ENCODE measurements at regions not wholly inside any gene's neighbourhood (a gene's known extent, or its start where the extent isn't known, plus 50 kb on each side); places are given as distances from the start of the nearest gene placed in this dataset.
A peak's percentile ranks its signal among the peaks of the same experiment; 100 is the strongest.

DNA sequence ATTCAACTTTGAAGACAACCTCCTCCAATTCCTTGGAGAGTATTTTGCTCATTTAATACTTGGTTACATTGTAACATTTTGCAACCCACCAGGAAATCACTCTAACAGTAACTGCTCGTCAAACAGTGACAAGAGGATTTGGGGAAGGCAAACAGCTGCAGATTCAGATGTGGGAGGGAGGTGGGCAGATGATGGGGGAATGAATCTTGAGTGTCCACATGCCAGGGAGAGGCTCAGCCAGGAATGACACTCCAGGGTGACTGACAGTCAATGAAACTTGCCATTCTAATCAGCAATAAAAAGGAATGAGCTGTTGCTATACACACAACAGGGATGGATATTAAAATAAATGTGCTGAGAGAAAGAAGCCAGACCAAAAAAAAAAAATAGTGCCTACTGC, 97.7 kb upstream of the ANKRD55 start:
- CTCF ChIA-PET = interaction anchor here (1.9 to 2.0 kb wide), 2 partner anchors 66 to 508 kb away, joined by 4 to 6 read pairs; no protein-coding TSS in a partner anchor
- Mint-ChIP-seq H3K27ac (peak overlapping the region; percentile 91), H3K9me3 (peaks cover 20% of the 10 kb centered on the region), H3K4me1 (ENCODE audit: low read depth) (peaks cover 60% of the 10 kb centered on the region), H3K36me3 (peaks cover 12% of the 10 kb centered on the region), H3K27me3 (no peaks in the 10 kb centered on the region), H3K4me3 (no peak overlapping the region)
- no peak for DNase-seq
- POLR2A ChIA-PET = interaction anchor here (0.7 to 1.0 kb wide), 2 partner anchors 21 to 336 kb away, joined by 3 read pairs; no protein-coding TSS in a partner anchor
- intact Hi-C loops (cut with micrococcal nuclease) = no loop called here

DNA sequence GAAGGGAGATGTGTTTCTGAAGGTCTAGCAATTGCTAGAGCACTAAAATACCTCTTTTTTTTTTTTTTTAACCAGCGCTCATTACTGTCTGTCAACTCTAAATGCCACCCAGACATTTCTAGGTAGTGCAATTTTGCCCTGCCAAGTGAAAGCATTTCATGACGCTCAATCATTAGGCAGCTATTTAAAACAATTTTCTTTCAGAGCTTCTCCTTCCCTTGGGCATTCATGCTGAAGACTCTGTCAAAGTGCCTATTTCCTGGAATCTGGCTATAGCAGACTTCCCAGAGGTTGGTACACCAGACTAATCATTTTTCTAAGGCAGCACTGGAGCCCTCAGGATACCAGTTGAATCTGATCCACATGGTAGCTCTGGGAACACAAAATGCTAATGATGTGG, 97.0 kb upstream of the ANKRD55 start:
- Mint-ChIP-seq H3K27me3 (no peaks in the 10 kb centered on the region), H3K36me3 (peaks cover 8% of the 10 kb centered on the region), H3K4me3 (peak overlapping the region; percentile 36), H3K9me3 (peaks cover 13% of the 10 kb centered on the region), H3K4me1 (ENCODE audit: low read depth) (peaks cover 65% of the 10 kb centered on the region), H3K27ac (peak overlapping the region; percentile 91)
- intact Hi-C loops (cut with micrococcal nuclease) = no loop called here
- CTCF ChIA-PET = interaction anchor here (0.8 to 2.0 kb wide), 5 partner anchors 21 to 508 kb away, joined by 3 to 8 read pairs (median 4); no protein-coding TSS in a partner anchor
- no peak for DNase-seq
- POLR2A ChIA-PET = interaction anchor here (0.7 to 3.0 kb wide), 6 partner anchors 9 to 336 kb away, joined by 3 to 14 read pairs (median 7); no protein-coding TSS in a partner anchor

DNA sequence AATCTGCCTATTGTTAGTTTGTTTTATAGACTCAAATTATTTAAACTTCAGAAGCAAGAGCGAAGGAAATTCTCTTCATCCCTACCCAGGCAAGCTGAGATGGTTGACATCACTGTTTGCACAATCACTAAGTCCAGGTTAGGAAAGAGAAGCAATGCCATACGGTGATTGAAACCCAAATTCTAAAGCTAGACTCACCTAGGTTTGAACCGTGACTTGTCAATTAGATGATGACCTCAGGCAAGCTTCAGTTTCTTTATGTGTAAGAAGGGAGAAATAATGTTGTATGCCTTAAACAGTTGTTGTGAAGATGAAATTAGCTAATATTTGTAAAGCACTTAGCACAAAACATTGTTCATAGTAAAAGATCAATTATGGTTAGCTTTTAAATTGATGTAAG, 96.5 kb upstream of the ANKRD55 start:
- DNase-seq = no peak
- peak overlapping the region; percentile 91 for H3K27ac Mint-ChIP-seq
- POLR2A ChIA-PET = interaction anchor here (0.5 to 3.0 kb wide), 11 partner anchors 9 to 846 kb away, joined by 3 to 14 read pairs (median 6); partner anchors contain the start of gene IL6ST
- no peak overlapping the region for H3K4me3 Mint-ChIP-seq
- peaks cover 4% of the 10 kb centered on the region for H3K36me3 Mint-ChIP-seq
- peaks cover 8% of the 10 kb centered on the region for H3K9me3 Mint-ChIP-seq
- intact Hi-C loops (cut with micrococcal nuclease) = loop anchor here (1.0 to 10.0 kb wide), 17 partner anchors 16 to 848 kb away; partner anchors contain the start of genes IL6ST, MAP3K1 and SETD9
- peaks cover 70% of the 10 kb centered on the region for H3K4me1 Mint-ChIP-seq (ENCODE audit: low read depth)
- H3K27me3 Mint-ChIP-seq = no peaks in the 10 kb centered on the region
- CTCF ChIA-PET = interaction anchor here (0.8 to 2.0 kb wide), 5 partner anchors 22 to 509 kb away, joined by 3 to 8 read pairs (median 4); no protein-coding TSS in a partner anchor

DNA sequence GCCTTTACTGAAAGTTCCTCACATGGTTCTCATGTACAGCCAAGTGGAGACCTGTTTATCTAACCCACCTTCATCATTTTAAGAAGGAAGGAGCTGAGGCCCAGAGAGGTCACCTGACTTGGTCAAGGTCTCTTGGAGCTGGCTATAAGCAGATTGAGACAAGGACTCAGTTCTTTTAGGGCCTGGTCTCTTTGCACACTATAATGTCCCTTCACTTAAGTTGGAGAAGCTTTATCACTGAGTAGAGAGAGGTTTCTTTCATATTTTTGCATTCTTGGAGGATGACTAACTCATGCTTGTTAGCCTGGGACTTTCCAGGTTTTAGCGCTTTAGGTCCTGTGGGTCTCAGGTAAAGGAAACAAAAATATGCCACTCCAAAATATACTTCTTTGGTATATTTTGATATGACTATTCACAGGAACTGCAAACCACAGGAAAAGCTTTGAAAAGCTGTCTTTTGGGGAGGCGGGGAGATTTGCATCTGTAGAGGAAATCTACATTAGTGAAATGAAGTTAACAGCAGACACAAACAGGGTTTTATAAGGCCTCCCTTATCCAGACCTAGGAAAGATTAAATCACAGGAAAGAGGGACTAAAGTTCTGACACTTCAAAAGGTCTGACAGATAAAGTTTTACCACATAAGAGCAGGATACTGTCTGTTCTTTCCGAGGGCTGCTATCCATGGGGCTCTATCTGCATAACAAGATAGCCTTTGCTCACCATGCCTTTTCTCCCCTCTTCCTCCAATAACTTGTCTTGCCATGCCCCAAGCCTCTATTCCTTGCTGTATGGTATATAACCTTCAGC, 95.8 kb upstream of the ANKRD55 start:
- peaks cover 70% of the 10 kb centered on the region for H3K4me1 Mint-ChIP-seq (ENCODE audit: low read depth)
- H3K27me3 Mint-ChIP-seq = no peaks in the 10 kb centered on the region
- H3K27ac Mint-ChIP-seq = peak overlapping the region; percentile 91
- peaks cover 1% of the 10 kb centered on the region for H3K36me3 Mint-ChIP-seq
- peak; percentile 72 for DNase-seq
- intact Hi-C loops (cut with micrococcal nuclease) = loop anchor here (1.0 to 10.0 kb wide), 19 partner anchors 16 to 848 kb away; partner anchors contain the start of genes IL6ST, MAP3K1 and SETD9
- H3K4me3 Mint-ChIP-seq = peak overlapping the region; percentile 6
- peaks cover 2% of the 10 kb centered on the region for H3K9me3 Mint-ChIP-seq
- ChIA-PET CTCF (interaction anchor here (0.6 to 3.1 kb wide), 10 partner anchors 11 to 509 kb away, joined by 3 to 16 read pairs (median 4); no protein-coding TSS in a partner anchor), POLR2A (interaction anchor here (0.5 to 3.0 kb wide), 14 partner anchors 8 to 847 kb away, joined by 3 to 14 read pairs (median 4); partner anchors contain the start of gene IL6ST)

DNA sequence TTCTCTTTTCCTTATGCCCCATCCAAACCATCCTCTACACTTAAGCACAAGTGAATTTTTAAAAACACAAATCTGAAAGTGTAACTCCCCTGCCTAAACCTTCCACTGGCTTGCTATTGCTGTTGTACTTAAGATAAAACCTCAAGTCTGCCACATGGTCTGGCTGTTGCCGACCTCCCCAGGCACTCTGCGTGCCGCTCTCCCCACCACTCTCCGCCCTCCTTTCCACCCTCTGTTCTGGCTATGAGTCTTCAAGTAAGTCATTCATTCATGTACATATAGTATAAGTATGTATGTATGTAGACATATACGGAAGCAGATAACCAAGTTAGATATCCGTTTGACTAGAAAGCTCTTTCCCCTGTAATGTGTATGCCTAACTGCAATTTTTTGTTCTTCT, 94.7 kb upstream of the ANKRD55 start:
- POLR2A ChIA-PET = interaction anchor here (0.6 to 3.0 kb wide), 12 partner anchors 14 to 510 kb away, joined by 3 to 14 read pairs (median 4); partner anchors contain the start of gene IL6ST
- peaks cover 78% of the 10 kb centered on the region for H3K4me1 Mint-ChIP-seq (ENCODE audit: low read depth)
- CTCF ChIA-PET = interaction anchor here (0.9 to 3.1 kb wide), 5 partner anchors 10 to 510 kb away, joined by 3 to 16 read pairs (median 4); no protein-coding TSS in a partner anchor
- peak overlapping the region; percentile 91 for H3K27ac Mint-ChIP-seq
- DNase-seq = peak; percentile 93
- intact Hi-C loops (cut with micrococcal nuclease) = loop anchor here (1.0 to 10.0 kb wide), 16 partner anchors 57 to 849 kb away; partner anchors contain the start of genes IL6ST, MAP3K1 and SETD9
- H3K36me3 Mint-ChIP-seq = no peaks in the 10 kb centered on the region
- no peaks in the 10 kb centered on the region for H3K9me3 Mint-ChIP-seq
- peak overlapping the region; percentile 46 for H3K4me3 Mint-ChIP-seq
- no peaks in the 10 kb centered on the region for H3K27me3 Mint-ChIP-seq

DNA sequence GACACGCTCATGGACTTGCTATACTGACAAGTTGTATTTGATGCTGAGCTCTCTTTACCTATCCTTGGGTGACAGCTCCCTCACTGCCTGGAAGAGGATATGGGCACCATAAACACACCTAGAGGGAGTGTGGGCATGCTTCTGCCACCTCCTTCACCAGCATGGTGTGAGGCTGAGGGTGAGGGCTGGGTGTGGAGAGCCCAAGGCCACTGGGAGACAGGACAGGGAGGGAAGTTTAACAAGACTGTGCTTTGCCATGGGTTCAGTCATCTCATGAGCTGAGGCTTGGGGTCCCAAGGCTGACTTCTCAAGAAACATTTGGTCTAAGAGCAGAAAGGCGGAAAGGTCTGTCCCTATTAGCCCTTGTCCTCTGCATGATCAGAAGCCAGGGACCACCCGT, 93.6 kb upstream of the ANKRD55 start:
- H3K4me3 Mint-ChIP-seq = peak overlapping the region; percentile 15
- no peaks in the 10 kb centered on the region for H3K9me3 Mint-ChIP-seq
- ChIA-PET POLR2A (interaction anchor here (1.1 to 2.6 kb wide), 2 partner anchors 153 to 511 kb away, joined by 3 to 8 read pairs; no protein-coding TSS in a partner anchor), CTCF (interaction anchor here (0.9 to 3.1 kb wide), 3 partner anchors 15 to 512 kb away, joined by 3 to 16 read pairs (median 4); no protein-coding TSS in a partner anchor)
- DNase-seq = no peak
- no peaks in the 10 kb centered on the region for H3K36me3 Mint-ChIP-seq
- peaks cover 80% of the 10 kb centered on the region for H3K4me1 Mint-ChIP-seq (ENCODE audit: low read depth)
- H3K27me3 Mint-ChIP-seq = no peaks in the 10 kb centered on the region
- peak overlapping the region; percentile 91 for H3K27ac Mint-ChIP-seq
- intact Hi-C loops (cut with micrococcal nuclease) = loop anchor here (5.0 to 10.0 kb wide), 7 partner anchors 172 to 851 kb away; partner anchors contain the start of genes IL6ST and SETD9

DNA sequence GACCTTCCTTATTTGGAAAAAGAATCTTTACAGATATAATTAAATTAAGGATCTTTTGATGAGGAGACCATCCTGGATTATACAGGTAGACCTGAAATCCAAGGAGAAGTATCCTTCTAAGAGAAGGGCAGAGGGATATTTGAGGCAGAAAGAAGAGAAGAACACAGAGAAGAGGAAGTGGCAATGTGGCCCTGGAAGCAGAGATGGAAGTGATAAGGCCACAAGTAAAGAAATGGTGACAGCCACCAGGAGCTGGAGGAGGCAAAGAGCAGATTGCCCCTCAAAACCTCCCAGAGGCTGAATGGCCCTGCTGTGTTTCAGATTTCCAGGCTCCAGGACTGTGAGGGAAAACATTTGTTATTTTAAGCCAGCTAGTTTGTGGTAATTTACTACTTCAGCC, 93.0 kb upstream of the ANKRD55 start:
- Mint-ChIP-seq H3K9me3 (no peaks in the 10 kb centered on the region), H3K4me1 (ENCODE audit: low read depth) (peaks cover 84% of the 10 kb centered on the region), H3K27me3 (no peaks in the 10 kb centered on the region), H3K27ac (peak overlapping the region; percentile 26), H3K4me3 (no peak overlapping the region), H3K36me3 (no peaks in the 10 kb centered on the region)
- CTCF ChIA-PET = interaction anchor here (3.1 kb wide), 1 partner anchor 55 kb away, joined by 16 read pairs; no protein-coding TSS in a partner anchor
- no peak for DNase-seq
- intact Hi-C loops (cut with micrococcal nuclease) = loop anchor here (5.0 to 10.0 kb wide), 7 partner anchors 171 to 851 kb away; partner anchors contain the start of genes IL6ST and SETD9
- POLR2A ChIA-PET = interaction anchor here (1.1 kb wide), 1 partner anchor 154 kb away, joined by 3 read pairs; no protein-coding TSS in a partner anchor

DNA sequence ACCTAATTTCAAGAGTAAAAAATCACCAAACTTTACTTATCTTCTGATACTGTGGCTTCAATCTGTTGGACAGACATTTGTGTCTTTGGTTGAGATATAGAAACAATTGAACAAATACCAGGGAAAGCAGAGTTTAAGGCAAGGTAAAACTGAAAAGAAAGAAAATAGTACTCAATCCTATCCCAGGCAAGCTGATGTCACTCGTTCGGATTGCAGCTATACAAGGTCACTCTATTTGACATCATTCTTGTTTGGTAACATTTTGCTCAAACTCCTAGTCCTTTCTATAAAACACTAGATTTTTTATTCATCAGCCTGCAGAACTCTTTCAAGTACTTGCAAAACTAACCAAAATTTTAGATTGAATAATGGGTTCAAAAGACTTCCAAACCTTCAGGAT, 91.9 kb upstream of the ANKRD55 start:
- Mint-ChIP-seq H3K36me3 (no peaks in the 10 kb centered on the region), H3K4me3 (no peak overlapping the region), H3K27ac (no peak overlapping the region), H3K9me3 (no peaks in the 10 kb centered on the region), H3K27me3 (no peaks in the 10 kb centered on the region), H3K4me1 (ENCODE audit: low read depth) (peaks cover 84% of the 10 kb centered on the region)
- POLR2A ChIA-PET = no interaction called here
- intact Hi-C loops (cut with micrococcal nuclease) = loop anchor here (5.0 to 10.0 kb wide), 7 partner anchors 170 to 852 kb away; partner anchors contain the start of genes IL6ST and SETD9
- CTCF ChIA-PET = no interaction called here
- DNase-seq = no peak

DNA sequence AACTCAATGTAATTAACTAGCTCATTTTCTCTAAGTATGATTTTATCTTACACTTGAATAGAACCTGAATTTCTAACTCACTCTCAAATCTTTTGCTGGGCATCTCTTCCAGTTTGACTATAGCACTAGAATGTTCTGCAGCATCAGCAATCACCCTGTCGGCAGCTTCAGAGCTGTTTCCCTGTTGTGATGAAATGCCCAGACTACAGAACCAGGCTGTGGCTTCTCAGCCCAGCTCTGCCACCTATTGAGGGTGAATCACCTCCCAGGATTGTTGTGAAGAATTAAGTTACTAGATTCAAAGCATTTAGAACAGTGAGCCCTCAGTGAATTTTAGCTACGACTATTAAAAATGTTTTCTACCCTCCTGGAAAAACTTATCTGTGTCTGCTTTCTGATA, 90.4 kb upstream of the ANKRD55 start:
- intact Hi-C loops (cut with micrococcal nuclease) = loop anchor here (10.0 kb wide), 2 partner anchors 169 to 229 kb away; no protein-coding TSS in a partner anchor
- CTCF ChIA-PET = interaction anchor here (1.2 to 1.6 kb wide), 3 partner anchors 53 to 515 kb away, joined by 3 to 6 read pairs (median 6); no protein-coding TSS in a partner anchor
- peak; percentile 65 for DNase-seq
- peaks cover 79% of the 10 kb centered on the region for H3K4me1 Mint-ChIP-seq (ENCODE audit: low read depth)
- peak overlapping the region; percentile 35 for H3K27ac Mint-ChIP-seq
- no peaks in the 10 kb centered on the region for H3K9me3 Mint-ChIP-seq
- H3K27me3 Mint-ChIP-seq = no peaks in the 10 kb centered on the region
- no peaks in the 10 kb centered on the region for H3K36me3 Mint-ChIP-seq
- POLR2A ChIA-PET = no interaction called here
- no peak overlapping the region for H3K4me3 Mint-ChIP-seq

DNA sequence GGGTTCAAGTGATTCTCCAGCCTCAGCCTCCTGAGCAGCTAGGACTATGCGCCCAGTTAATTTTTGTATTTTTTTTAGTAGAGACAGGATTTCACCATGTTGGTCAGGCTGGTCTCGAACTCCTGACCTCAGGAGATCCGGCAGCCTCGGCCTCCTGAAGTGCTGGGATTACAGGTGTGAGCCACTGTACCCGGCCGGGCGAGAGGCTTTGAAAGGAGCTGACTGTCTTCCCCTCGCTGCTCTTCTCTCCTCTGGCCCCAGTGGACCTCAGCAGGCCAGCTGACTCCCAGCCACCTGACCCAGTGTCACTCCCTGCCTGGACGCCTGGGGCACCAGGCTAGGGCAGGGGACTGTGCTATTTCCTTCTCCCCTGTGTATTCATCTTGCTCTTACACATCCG, 89.5 kb upstream of the ANKRD55 start:
- Mint-ChIP-seq H3K36me3 (no peaks in the 10 kb centered on the region), H3K4me1 (ENCODE audit: low read depth) (peaks cover 76% of the 10 kb centered on the region), H3K27ac (no peak overlapping the region), H3K9me3 (no peaks in the 10 kb centered on the region), H3K4me3 (no peak overlapping the region), H3K27me3 (no peaks in the 10 kb centered on the region)
- ChIA-PET CTCF (no interaction called here), POLR2A (no interaction called here)
- intact Hi-C loops (cut with micrococcal nuclease) = loop anchor here (10.0 kb wide), 2 partner anchors 168 to 228 kb away; no protein-coding TSS in a partner anchor
- DNase-seq = no peak

DNA sequence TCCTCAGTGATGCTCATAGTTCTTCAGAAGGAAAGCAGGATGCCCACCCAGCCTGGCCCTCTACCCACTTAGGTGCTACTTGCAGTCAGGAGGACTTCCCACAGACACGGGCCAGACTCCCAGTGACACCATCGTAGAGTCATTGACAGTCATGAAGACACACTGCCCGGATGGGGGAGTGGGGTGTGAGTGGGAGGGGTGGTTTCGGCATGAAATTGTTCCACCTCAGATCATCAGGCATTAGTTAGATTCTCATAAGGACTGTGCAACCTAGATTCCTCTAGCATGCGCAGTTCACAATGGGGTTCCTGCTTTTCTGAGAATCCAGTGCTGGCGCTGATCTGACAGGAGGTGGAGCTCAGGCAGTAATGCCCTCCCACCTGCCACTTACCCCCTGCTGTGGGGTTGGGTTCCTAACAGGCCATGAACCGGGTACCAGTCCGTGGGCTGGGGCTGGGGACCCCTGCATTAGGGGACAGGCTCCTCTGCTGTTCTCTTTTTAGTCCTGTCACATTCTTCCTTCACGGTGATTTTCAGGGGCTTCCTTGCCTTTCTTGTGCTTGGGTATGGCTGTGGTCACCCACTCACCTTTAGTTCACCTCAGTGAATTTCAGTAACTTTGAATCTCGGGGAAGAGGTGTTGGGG, 88.2 kb upstream of the ANKRD55 start:
- H3K27me3 Mint-ChIP-seq = no peaks in the 10 kb centered on the region
- H3K27ac Mint-ChIP-seq = peak overlapping the region; percentile 59
- H3K9me3 Mint-ChIP-seq = no peaks in the 10 kb centered on the region
- H3K4me3 Mint-ChIP-seq = peak overlapping the region; percentile 59
- H3K36me3 Mint-ChIP-seq = no peaks in the 10 kb centered on the region
- intact Hi-C loops (cut with micrococcal nuclease) = loop anchor here (1.0 to 10.0 kb wide), 3 partner anchors 8 to 227 kb away; no protein-coding TSS in a partner anchor
- CTCF ChIA-PET = interaction anchor here (0.7 to 1.4 kb wide), 3 partner anchors 186 to 517 kb away, joined by 3 to 9 read pairs (median 5); no protein-coding TSS in a partner anchor
- peaks cover 75% of the 10 kb centered on the region for H3K4me1 Mint-ChIP-seq (ENCODE audit: low read depth)
- DNase-seq = peak; percentile 76
- POLR2A ChIA-PET = interaction anchor here (1.1 kb wide), 1 partner anchor 8 kb away, joined by 4 read pairs; no protein-coding TSS in a partner anchor
